Neural progenitor cell (in vitro differentiated cells): ENCODE measurements at regions not wholly inside any gene's neighbourhood (a gene's known extent, or its start where the extent isn't known, plus 50 kb on each side); places are given as distances from the start of the nearest gene placed in this dataset.

Source experiments
- DNase-seq: peaks from one replicate; pipeline ENCODE4 v3.0.0-alpha.2; 2016; ENCODE audit warnings: low spot score
- H2AFZ ChIP-seq: fragments of 200-600 bp; sonication (generic); replicated peaks from 2 replicates; pipeline ENCODE4 v1.6.1; 2016; ENCODE audit warnings: antibody characterized with exemption
- H3F3A ChIP-seq: fragments of 200-600 bp; sonication (generic); 2 replicates; pipeline ENCODE4 v1.6.1; 2016; ENCODE audit warnings: antibody characterized with exemption, low read depth
- H3K27ac ChIP-seq: fragments of 200-600 bp; sonication (generic); 2 replicates; pipeline ENCODE4 v1.5.1; 2016; ENCODE audit warnings: mild to moderate bottlenecking
- H3K27me3 ChIP-seq: fragments of 200-600 bp; sonication (generic); 2 replicates; pipeline ENCODE4 v1.6.1; 2016; ENCODE audit warnings: mild to moderate bottlenecking, moderate library complexity
- H3K36me3 ChIP-seq: fragments of 200-600 bp; sonication (generic); 2 replicates; pipeline ENCODE4 v1.5.1; 2016
- H3K4me1 ChIP-seq: fragments of 200-600 bp; sonication (generic); 2 replicates; pipeline ENCODE4 v1.6.1; 2016; ENCODE audit warnings: mixed run types
- H3K4me2 ChIP-seq: fragments of 200-600 bp; sonication (generic); 2 replicates; pipeline ENCODE4 v1.6.1; 2016
- H3K4me3 ChIP-seq: fragments of 200-600 bp; sonication (generic); 2 replicates; pipeline ENCODE4 v1.5.1; 2016
- H3K79me2 ChIP-seq: fragments of 200-600 bp; sonication (generic); 2 replicates; pipeline ENCODE4 v1.6.1; 2016; ENCODE audit warnings: low read depth
- H3K9ac ChIP-seq: fragments of 200-600 bp; sonication (generic); 2 replicates; pipeline ENCODE4 v1.6.1; 2016
- H3K9me3 ChIP-seq: fragments of 200-600 bp; sonication (generic); 2 replicates; pipeline ENCODE4 v1.5.1; 2016; ENCODE audit warnings: low read depth
- H4K20me1 ChIP-seq: fragments of 200-600 bp; sonication (generic); 2 replicates; pipeline ENCODE4 v1.6.1; 2016; ENCODE audit warnings: low read depth
- H3K27ac Mint-ChIP-seq: 3 replicates; pipeline ENCODE4 v1.8.0; 2021; ENCODE audit warnings: mixed read lengths
- H3K27me3 Mint-ChIP-seq: 2 replicates; pipeline ENCODE4 v1.8.0; 2022; ENCODE audit warnings: low read depth, mild to moderate bottlenecking, inconsistent platforms, moderate library complexity, mixed read lengths; ENCODE audit not compliant: insufficient read depth
- H3K36me3 Mint-ChIP-seq: 3 replicates; pipeline ENCODE4 v1.8.0; 2021; ENCODE audit warnings: mixed read lengths
- H3K4me1 Mint-ChIP-seq: 3 replicates; pipeline ENCODE4 v1.8.0; 2021; ENCODE audit warnings: mixed read lengths
- H3K4me3 Mint-ChIP-seq: 3 replicates; pipeline ENCODE4 v1.8.0; 2021; ENCODE audit warnings: mild to moderate bottlenecking, moderate library complexity, mixed read lengths
- H3K9me3 Mint-ChIP-seq: 3 replicates; pipeline ENCODE4 v1.8.0; 2020; ENCODE audit warnings: mixed read lengths
- CTCF ChIP-seq: fragments of 200-600 bp; sonication (generic); IDR thresholded peaks from 2 replicates; pipeline ENCODE4 v1.5.1; 2017; ENCODE audit warnings: antibody characterized with exemption, mild to moderate bottlenecking
- EZH2 ChIP-seq: fragments of 200-600 bp; sonication (generic); IDR thresholded peaks from 2 replicates; pipeline ENCODE4 v1.6.1; 2017; ENCODE audit warnings: antibody characterized with exemption, mild to moderate bottlenecking, moderate library complexity
- EZH2phosphoT487 ChIP-seq: fragments of 200-600 bp; sonication (generic); IDR thresholded peaks from 2 replicates; pipeline ENCODE4 v1.6.1; 2017; ENCODE audit warnings: antibody characterized with exemption

- Mint-ChIP-seq H3K27ac (no peak overlapping the region), H3K4me1 (no peaks in the 10 kb centered on the region), H3K27me3 (no peaks in the 10 kb centered on the region), H3K36me3 (no peaks in the 10 kb centered on the region), H3K4me3 (no peak overlapping the region), H3K9me3 (peaks cover 2% of the 10 kb centered on the region)
- Histone ChIP-seq H3K27me3 (no peaks in the 10 kb centered on the region), H3K79me2 (no peaks in the 10 kb centered on the region), H3K9ac (no peak overlapping the region), H3K4me2 (no peak overlapping the region), H3F3A (no peaks in the 10 kb centered on the region), H3K27ac (no peak overlapping the region), H2AFZ (no peak overlapping the region), H3K36me3 (no peaks in the 10 kb centered on the region), H3K4me3 (no peak overlapping the region), H3K4me1 (no peaks in the 10 kb centered on the region), H4K20me1 (no peaks in the 10 kb centered on the region), H3K9me3 (no peaks in the 10 kb centered on the region)
- TF ChIP-seq CTCF (no peak), EZH2 (no peak), EZH2phosphoT487 (no peak)
- no peak for DNase-seq
Observed at GRCh38 chr11:26219183-26220117, 112.5 kb upstream of the ANO3 start.

- TF ChIP-seq EZH2phosphoT487 (no peak), CTCF (no peak), EZH2 (no peak)
- H3K4me3 Mint-ChIP-seq, result no peak overlapping the region
- H3K27ac ChIP-seq, result no peak overlapping the region
- no peak for DNase-seq
- H3K9me3 Mint-ChIP-seq, result peaks cover 2% of the 10 kb centered on the region
- H3K27me3 Mint-ChIP-seq, result peaks cover 3% of the 10 kb centered on the region
- H4K20me1 ChIP-seq, result no peaks in the 10 kb centered on the region
- no peak overlapping the region for H3K4me3 ChIP-seq
- no peaks in the 10 kb centered on the region for H3K27me3 ChIP-seq
- H3K4me2 ChIP-seq, result no peak overlapping the region
- H3K9me3 ChIP-seq, result no peaks in the 10 kb centered on the region
- H3K79me2 ChIP-seq, result no peaks in the 10 kb centered on the region
- H3K4me1 ChIP-seq, result no peaks in the 10 kb centered on the region
- H3K36me3 ChIP-seq, result no peaks in the 10 kb centered on the region
- H3K36me3 Mint-ChIP-seq, result no peaks in the 10 kb centered on the region
- H3K9ac ChIP-seq, result no peak overlapping the region
- no peaks in the 10 kb centered on the region for H3F3A ChIP-seq
- H3K4me1 Mint-ChIP-seq, result no peaks in the 10 kb centered on the region
- H2AFZ ChIP-seq, result no peak overlapping the region
- no peak overlapping the region for H3K27ac Mint-ChIP-seq
Observed at GRCh38 chr11:26225646-26226045, 106.3 kb upstream of the ANO3 start.

DNA sequence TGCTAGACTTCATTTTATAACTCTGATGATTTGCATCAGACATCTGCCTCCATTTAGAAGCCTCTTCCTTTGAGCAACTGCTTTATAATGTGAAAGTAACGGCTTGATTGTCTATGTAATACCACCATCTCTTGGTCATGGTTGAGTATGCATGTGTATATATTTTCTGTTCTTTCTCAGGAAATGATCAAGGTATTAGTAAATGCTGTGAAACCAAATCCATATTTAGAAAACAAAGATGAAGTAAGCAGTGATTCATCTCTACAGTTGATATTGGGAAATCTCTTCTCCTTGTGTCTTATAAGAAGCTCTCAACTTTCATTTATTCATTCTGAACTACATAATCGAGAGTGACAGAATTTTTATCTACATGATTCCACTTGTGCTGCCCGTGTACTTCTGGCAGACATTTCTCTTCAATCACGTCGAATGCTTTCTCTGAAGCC is 104.6 kb upstream of the ANO3 start:
- no peak overlapping the region for H2AFZ ChIP-seq
- Mint-ChIP-seq H3K4me1 (no peaks in the 10 kb centered on the region), H3K27ac (no peak overlapping the region), H3K4me3 (no peak overlapping the region), H3K27me3 (peaks cover 3% of the 10 kb centered on the region), H3K9me3 (peaks cover 2% of the 10 kb centered on the region), H3K36me3 (no peaks in the 10 kb centered on the region)
- no peaks in the 10 kb centered on the region for H3K27me3 ChIP-seq
- H3K9me3 ChIP-seq, result no peaks in the 10 kb centered on the region
- H3K9ac ChIP-seq, result no peak overlapping the region
- no peaks in the 10 kb centered on the region for H3K79me2 ChIP-seq
- no peak overlapping the region for H3K4me2 ChIP-seq
- H3F3A ChIP-seq, result no peaks in the 10 kb centered on the region
- no peaks in the 10 kb centered on the region for H4K20me1 ChIP-seq
- DNase-seq, result peak; percentile 10
- no peak overlapping the region for H3K4me3 ChIP-seq
- no peak for TF ChIP-seq EZH2
- no peak for TF ChIP-seq EZH2phosphoT487
- TF ChIP-seq CTCF, result peak; percentile 35
- H3K4me1 ChIP-seq, result no peaks in the 10 kb centered on the region
- H3K27ac ChIP-seq, result no peak overlapping the region
- H3K36me3 ChIP-seq, result no peaks in the 10 kb centered on the region
